ENCODE measurements at regions not wholly inside any gene's neighbourhood (a gene's known extent, or its start where the extent isn't known, plus 50 kb on each side); places are given as distances from the start of the nearest gene placed in this dataset.

DNA sequence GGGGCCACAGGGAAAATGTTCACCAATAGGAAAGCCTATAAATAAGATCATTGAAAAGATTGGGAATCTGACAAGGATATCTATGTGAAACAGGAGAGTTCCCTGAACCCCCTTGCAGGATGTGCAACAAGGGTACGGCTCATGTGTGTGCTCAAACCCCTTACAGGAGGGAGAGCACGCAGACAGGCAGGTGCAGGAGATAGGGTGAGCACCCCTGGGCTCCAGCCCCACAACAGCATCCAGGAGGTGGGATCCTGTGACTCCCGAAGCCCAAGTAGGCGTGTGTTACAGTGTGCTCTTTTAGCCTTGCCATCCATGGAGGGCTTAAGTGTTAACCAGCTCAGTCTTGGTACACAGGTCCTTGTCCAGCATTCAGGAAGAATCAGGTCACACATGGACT, 204.2 kb downstream of the BMP7 start:
- no peak for DNase-seq (ENCODE audit: low spot score)
- Histone ChIP-seq H3K4me3 (no peak overlapping the region), H3K27ac (no peak overlapping the region), H3K9me2 (replicated peaks; ENCODE audit: insufficient read depth) (no peaks in the 10 kb centered on the region), H4K20me1 (ENCODE audit: insufficient read depth, poor library complexity, severe bottlenecking) (no peaks in the 10 kb centered on the region), H3K9me3 (ENCODE audit: low read depth) (no peaks in the 10 kb centered on the region), H3K79me2 (no peaks in the 10 kb centered on the region), H3K4me1 (ENCODE audit: insufficient read depth) (peaks cover 4% of the 10 kb centered on the region), H3K4me2 (no peak overlapping the region), H3K36me3 (replicated peaks; ENCODE audit: insufficient read depth, low read depth) (no peaks in the 10 kb centered on the region), H3K27me3 (peaks cover 26% of the 10 kb centered on the region), H2AFZ (no peak overlapping the region)
- TF ChIP-seq EZH2 (IDR thresholded peaks at IDR 0.05; ENCODE audit: borderline replicate concordance) (no peak), EZH2phosphoT487 (IDR thresholded peaks at IDR 0.05; ENCODE audit: low read depth, severe bottlenecking, unreplicated experiment) (no peak)
- TF ChIP-seq, protein P1, sequence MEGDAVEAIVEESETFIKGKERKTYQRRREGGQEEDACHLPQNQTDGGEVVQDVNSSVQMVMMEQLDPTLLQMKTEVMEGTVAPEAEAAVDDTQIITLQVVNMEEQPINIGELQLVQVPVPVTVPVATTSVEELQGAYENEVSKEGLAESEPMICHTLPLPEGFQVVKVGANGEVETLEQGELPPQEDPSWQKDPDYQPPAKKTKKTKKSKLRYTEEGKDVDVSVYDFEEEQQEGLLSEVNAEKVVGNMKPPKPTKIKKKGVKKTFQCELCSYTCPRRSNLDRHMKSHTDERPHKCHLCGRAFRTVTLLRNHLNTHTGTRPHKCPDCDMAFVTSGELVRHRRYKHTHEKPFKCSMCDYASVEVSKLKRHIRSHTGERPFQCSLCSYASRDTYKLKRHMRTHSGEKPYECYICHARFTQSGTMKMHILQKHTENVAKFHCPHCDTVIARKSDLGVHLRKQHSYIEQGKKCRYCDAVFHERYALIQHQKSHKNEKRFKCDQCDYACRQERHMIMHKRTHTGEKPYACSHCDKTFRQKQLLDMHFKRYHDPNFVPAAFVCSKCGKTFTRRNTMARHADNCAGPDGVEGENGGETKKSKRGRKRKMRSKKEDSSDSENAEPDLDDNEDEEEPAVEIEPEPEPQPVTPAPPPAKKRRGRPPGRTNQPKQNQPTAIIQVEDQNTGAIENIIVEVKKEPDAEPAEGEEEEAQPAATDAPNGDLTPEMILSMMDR (IDR thresholded peaks at IDR 0.05; ENCODE audit: poor library complexity) = no peak
- WGBS (ENCODE audit: low lambda C conversion rate, missing lambda C conversion rate) = 87% methylated on average over 4 of the region's 4 CpGs

DNA sequence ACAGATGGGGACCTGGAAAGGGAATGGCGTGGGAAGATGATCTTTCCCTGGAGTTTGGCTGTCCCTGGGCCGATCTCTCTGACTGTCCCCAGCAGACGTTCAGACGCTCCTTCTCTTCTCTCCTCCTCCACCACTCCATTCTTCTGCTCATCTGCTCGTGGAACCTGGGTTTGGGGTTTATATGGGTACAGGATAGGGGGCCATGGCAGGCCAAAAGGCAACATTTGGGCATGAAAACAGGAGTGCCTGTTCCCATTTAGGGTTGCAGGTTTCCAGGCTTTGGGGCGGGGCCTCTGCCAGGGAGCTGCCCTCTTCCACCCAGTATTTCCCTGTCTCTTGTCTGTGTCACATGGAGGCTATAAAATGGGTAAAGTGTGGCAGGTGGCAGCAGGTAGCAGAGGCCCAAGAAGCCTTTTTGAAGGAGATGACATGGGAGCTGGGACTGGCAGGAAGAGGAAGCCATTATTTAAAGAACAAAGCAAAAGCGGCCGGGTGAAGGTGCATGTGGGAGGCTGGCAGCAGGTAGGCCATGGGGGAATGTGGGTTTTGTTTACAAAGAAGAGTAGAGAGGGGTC, 203.7 kb downstream of the BMP7 start:
- Histone ChIP-seq H2AFZ (no peak overlapping the region), H3K27me3 (peaks cover 26% of the 10 kb centered on the region), H3K36me3 (replicated peaks; ENCODE audit: insufficient read depth, low read depth) (no peaks in the 10 kb centered on the region), H3K4me3 (no peak overlapping the region), H3K79me2 (no peaks in the 10 kb centered on the region), H3K27ac (no peak overlapping the region), H3K4me2 (no peak overlapping the region), H3K9me2 (replicated peaks; ENCODE audit: insufficient read depth) (no peaks in the 10 kb centered on the region), H3K4me1 (ENCODE audit: insufficient read depth) (peaks cover 4% of the 10 kb centered on the region), H3K9me3 (ENCODE audit: low read depth) (no peaks in the 10 kb centered on the region), H4K20me1 (ENCODE audit: insufficient read depth, poor library complexity, severe bottlenecking) (no peaks in the 10 kb centered on the region)
- 92% methylated on average over 8 of the region's 8 CpGs for WGBS (ENCODE audit: low lambda C conversion rate, missing lambda C conversion rate)
- no peak for TF ChIP-seq EZH2phosphoT487 (IDR thresholded peaks at IDR 0.05; ENCODE audit: low read depth, severe bottlenecking, unreplicated experiment)
- TF ChIP-seq, protein P1 (IDR thresholded peaks at IDR 0.05; ENCODE audit: poor library complexity) = no peak
- TF ChIP-seq EZH2 (IDR thresholded peaks at IDR 0.05; ENCODE audit: borderline replicate concordance) = no peak
- no peak for DNase-seq (ENCODE audit: low spot score)

DNA sequence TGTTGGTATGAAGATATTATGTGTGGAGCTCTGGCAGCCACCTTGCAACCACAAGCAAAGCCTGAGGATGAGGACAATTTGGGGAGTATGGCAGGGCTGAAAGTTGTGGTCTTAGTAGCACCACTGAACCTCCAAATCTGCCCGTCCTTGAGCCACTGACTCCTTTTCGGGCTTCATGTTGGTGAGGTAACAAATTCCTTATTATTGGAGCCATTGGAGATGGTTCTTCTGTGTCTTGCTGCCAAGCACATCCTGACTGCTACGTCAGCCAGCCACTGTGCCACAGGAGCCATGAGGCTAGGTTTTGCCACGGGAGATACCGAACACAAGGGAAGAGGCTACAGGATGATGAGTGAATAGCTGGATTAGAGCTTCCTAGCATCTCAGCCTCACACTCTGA, 201.6 kb downstream of the BMP7 start:
- H3K9me2 ChIP-seq (replicated peaks; ENCODE audit: insufficient read depth) = no peaks in the 10 kb centered on the region
- H2AFZ ChIP-seq = no peak overlapping the region
- no peak overlapping the region for H3K4me3 ChIP-seq
- H3K27ac ChIP-seq = no peak overlapping the region
- no peaks in the 10 kb centered on the region for H4K20me1 ChIP-seq (ENCODE audit: insufficient read depth, poor library complexity, severe bottlenecking)
- H3K27me3 ChIP-seq = peaks cover 36% of the 10 kb centered on the region
- H3K36me3 ChIP-seq (replicated peaks; ENCODE audit: insufficient read depth, low read depth) = no peaks in the 10 kb centered on the region
- H3K9me3 ChIP-seq (ENCODE audit: low read depth) = no peaks in the 10 kb centered on the region
- 88% methylated on average over 5 of the region's 5 CpGs for WGBS (ENCODE audit: low lambda C conversion rate, missing lambda C conversion rate)
- TF ChIP-seq EZH2 (IDR thresholded peaks at IDR 0.05; ENCODE audit: borderline replicate concordance) = no peak
- no peak for TF ChIP-seq EZH2phosphoT487 (IDR thresholded peaks at IDR 0.05; ENCODE audit: low read depth, severe bottlenecking, unreplicated experiment)
- TF ChIP-seq, protein P1 (IDR thresholded peaks at IDR 0.05; ENCODE audit: poor library complexity) = no peak
- H3K79me2 ChIP-seq = no peaks in the 10 kb centered on the region
- H3K4me1 ChIP-seq (ENCODE audit: insufficient read depth) = peaks cover 4% of the 10 kb centered on the region
- DNase-seq (ENCODE audit: low spot score) = no peak
- H3K4me2 ChIP-seq = no peak overlapping the region
